IPS DF 4.7 (cell line): ENCODE measurements at regions not wholly inside any gene's neighbourhood (a gene's known extent, or its start where the extent isn't known, plus 50 kb on each side); places are given as distances from the start of the nearest gene placed in this dataset.

Source experiments
- DNase-seq: peaks from one replicate; pipeline ENCODE4 v3.0.0-alpha.2; 2013; ENCODE audit warnings: low spot score; ENCODE audit errors: extremely low read depth

DNA sequence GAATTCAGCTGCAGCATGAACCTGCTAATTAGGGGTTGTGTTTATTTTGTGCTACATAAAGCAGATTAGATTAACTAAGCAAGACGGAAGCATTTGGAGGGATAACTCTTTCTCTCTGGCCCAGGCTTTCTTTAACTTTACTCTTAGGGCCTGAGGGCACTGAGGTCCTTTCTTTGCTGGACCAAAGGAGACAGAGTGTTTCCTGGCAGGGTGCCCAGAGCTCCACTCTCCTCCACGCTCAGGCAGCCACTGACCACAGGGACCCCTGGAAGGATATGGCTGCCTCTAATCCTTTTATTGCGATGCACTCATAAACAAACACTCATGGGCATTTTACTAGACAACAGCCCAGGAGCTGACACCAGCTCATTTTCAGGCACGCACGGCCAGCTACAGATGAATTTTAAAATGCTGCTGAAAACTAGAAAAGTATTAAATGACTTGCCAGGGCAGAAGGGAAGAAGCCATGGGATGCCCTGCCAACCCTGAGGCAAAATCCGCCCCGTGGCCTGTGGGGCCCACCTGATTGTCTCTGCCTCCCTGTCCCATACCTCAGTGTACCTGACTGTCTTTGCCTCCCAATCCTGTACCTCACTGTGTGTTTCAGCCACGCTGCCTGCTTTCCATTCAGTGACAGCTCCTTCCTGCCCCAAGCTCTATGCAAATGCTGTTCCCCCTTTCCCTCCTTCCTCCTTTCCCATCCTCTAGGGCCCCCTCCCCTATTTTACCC lies 192.6 kb upstream of the NAV2 start:
- no peak for DNase-seq

- DNase-seq, result no peak
Observed at GRCh38 chr11:19519353-19519752, 193.3 kb upstream of the NAV2 start.

DNA sequence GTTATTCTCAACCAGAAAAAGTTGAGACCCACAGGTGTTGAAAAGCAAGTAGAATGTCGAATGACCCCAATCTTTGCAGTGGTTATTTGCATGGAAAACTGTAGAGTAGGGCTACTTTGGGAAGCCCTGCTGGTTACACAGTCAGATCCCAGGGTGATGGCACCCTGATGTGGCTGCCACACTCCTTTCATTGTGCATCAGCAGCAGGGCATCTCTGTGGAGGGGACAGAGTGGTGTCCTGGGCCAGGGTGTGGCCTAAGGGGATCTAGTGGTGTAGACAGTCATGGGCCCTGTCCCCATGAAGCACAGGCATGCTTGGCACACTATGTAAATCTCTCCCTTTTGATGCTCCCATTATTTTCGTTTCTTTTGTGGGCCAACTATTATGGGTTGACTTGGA lies 199.4 kb upstream of the NAV2 start:
- DNase-seq, result no peak

GRCh38 chr11:19512618-19513017 lies 200.0 kb upstream of the NAV2 start:
- no peak for DNase-seq

DNA sequence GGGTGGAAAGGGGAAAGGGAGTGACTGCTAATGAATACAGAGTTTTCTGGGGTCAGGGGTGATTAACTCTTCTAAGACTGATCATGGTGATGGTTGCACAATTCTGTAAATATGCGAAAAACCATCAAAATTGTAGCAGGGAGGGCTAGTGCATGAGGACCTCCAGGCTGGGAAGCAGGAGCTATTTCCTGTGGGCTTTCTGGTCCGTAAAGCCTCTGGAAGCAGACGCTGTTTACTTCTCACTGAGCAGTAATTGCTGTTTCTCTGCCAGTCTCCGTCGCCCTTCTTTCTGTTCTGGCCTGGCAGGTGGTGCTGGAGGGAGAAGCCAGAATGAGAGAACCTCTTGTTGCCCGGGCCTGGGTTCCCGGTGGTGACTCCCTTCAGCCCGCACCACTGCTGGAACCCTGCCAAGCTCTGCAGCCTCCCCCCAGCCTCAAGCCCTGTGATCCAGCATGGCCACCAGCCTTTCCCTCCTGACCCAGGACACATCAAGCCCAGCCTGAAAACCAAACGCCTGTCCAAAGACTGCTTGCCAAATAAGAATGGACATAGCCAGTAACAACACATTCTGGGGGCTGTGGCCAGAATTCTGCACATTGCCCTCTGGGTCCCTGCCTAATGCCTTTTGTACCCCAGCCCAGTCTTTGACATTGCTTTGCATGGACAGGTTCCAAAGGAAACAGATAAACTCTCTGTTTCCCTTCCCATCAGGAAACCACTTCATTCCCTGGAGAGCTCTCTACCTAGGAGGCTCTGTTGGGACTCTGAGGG lies 201.0 kb upstream of the NAV2 start:
- DNase-seq, result no peak

DNA sequence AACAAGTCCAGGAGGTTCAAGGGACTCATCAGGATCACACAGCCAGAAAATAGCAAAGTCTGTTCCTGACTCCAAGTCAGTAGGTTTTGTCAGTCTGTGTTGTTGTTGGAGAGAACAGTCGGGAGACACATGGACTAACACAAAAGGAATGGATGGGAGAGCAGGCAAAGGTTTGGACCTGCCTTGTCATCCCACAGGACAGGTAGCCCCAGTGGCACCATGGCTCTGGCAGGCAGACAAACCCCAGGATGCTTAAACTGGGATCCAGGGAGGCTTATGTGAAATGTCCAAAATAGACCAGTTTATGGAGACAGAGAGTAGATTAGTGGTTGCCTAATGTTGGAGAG lies 201.6 kb upstream of the NAV2 start:
- DNase-seq, result no peak

DNA sequence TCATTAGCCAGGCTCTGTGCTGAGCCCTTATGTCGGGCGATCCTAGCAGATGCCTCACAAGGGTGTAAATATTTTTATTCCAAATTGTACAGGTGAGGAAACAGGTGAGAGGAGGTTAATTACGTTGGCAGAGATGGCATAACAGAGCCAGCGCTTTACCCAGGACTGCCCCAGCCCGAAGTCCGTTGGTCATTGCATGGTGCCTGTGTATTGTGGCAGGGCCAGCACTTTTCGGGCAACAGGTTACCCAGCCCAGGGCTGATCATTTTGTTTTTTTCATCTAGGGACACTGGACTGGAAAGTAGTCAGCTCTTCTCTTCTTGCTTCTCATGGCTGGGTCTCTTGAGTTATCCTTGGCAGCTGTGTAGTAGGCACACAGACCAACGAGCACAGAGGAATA lies 202.2 kb upstream of the NAV2 start:
- no peak for DNase-seq

DNA sequence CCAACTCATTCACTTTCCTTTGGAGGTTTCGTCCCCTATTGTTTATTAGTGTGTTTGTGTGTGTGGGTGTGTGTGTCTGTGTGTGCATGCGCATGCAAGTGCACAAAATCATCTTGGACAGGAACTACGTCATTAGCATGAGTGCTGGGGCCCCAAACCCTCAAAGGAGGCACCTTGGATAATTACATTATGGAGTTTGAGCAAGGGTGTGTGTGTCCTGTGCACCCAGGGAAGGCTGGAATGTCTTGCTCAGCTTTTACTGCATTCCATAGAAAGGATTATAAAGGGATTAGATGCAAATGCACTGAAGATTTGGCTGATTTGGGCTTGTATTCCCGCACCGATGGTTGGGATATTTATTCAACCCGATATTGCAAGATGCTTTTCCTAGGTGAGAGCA lies 203.4 kb upstream of the NAV2 start:
- DNase-seq, result no peak

DNA sequence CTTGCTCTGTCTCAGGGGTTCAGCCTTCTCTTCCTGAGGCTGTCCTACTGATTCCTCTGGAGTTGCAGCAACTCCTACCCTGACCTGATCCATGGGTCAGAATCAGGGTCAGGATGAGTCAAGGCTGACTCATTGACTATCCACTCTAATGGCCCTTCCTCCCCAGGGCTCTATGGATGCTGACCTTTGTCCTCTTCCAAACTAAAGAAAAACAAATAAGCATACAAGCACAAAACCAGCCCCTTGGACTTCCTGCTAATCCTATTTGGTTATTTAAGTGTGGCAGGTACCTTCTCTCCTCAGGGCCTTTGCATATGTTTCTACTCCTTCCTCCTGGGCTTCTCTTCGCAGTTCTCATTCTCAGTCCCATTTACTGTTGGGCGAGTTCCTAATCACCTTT lies 204.5 kb upstream of the NAV2 start:
- DNase-seq, result no peak

GRCh38 chr11:19506816-19507486 lies 205.7 kb upstream of the NAV2 start:
- no peak for DNase-seq

DNA sequence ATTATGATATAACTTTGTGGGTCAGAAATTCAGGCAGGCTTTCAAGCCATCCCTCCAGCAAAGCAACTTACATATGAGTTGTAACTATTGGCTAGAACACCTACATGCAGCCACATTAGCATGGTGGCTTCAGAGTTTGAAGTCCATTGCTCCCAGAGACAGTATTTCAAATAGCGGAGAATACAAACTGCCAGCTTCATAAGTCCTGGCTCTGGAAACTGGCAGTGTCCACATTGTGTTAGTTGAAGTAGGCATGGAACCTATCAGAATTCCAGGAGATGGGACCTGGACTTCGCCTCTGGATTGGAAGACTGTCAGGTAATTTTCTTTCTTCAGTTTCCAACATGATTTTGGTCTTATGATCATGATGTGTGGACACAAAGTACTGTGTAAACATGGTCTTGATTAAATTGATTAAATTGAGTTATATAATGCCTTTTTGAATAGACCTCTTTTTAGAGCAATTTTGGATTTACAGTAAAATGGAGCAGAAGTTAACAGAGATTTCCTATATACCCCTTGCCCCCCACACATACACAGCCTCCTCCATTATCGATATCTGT lies 209.9 kb upstream of the NAV2 start:
- DNase-seq, result no peak

GRCh38 chr11:19501631-19502030 lies 211.0 kb upstream of the NAV2 start:
- no peak for DNase-seq

- DNase-seq, result no peak
Observed at GRCh38 chr11:19499999-19500398, 212.6 kb upstream of the NAV2 start.

DNA sequence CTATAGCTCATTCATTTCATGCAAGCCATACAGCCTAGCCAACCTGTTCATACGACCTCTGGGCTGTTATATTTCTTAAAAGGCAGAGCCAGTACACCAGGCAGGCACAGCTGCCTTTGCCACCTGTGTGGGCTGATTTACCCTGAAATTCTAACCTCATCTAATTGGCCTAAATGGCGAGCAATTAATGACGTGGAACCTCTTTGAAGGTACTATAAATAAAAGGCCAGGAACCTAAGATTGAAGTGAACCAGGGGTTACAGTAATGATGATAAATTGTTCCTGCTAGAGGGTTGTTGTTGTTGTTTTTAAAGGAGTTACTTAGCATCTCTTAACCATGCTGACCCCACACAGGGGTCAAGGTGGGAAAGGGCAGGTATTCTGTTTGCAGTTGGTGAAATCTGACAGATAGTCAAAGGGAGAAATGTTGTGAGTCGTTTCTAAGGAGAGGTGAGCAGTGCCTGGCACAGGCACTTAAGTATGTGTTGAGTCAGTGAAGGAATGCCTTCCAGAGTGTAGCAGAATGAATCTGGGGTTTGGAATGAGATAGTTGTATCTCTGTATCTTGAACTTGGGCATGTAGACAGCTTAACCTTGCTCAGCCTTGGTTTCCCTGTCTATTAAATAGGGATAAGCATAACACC lies 213.5 kb upstream of the NAV2 start:
- DNase-seq, result no peak

- no peak for DNase-seq
Observed at GRCh38 chr11:19493446-19494213, 219.0 kb upstream of the NAV2 start.

- no peak for DNase-seq
Observed at GRCh38 chr11:19482319-19483100, 230.1 kb upstream of the NAV2 start.

GRCh38 chr11:19480540-19480939 lies 232.1 kb upstream of the NAV2 start:
- DNase-seq, result no peak

- no peak for DNase-seq
Observed at GRCh38 chr11:19478891-19479290, 233.7 kb upstream of the NAV2 start.

- DNase-seq, result no peak
Observed at GRCh38 chr11:19474954-19475721, 234.4 kb upstream of the E2F8 start.
